HCT116 (cell line): ENCODE measurements at regions not wholly inside any gene's neighbourhood (a gene's known extent, or its start where the extent isn't known, plus 50 kb on each side); places are given as distances from the start of the nearest gene placed in this dataset.

Experiments
- CTCF ChIP-seq, 3 experiments: fragments of 200-600 bp in 1 of 3; sonication (generic) in 1 of 3; IDR thresholded peaks in 2 of 3; conservative IDR thresholded peaks in 1 of 3; 2 replicates each; pipeline ENCODE4 v1.5.1; 2012 to 2017; ENCODE audit warnings: low read depth in 2 of 3, low read length in 2 of 3, antibody characterized with exemption in 1 of 3, borderline replicate concordance in 1 of 3, control low read depth in 1 of 3, mild to moderate bottlenecking in 1 of 3, mixed read lengths in 1 of 3, mixed run types in 1 of 3, moderate library complexity in 1 of 3; ENCODE audit not compliant: insufficient read depth in 1 of 3
- SRF ChIP-seq: IDR thresholded peaks from 2 replicates; pipeline ENCODE4 v1.6.1; 2012; ENCODE audit warnings: low read depth

- TF ChIP-seq SRF (no peak), CTCF (IDR thresholded peaks at IDR 0.05 in 2 of 3, conservative IDR thresholded peaks at IDR 0.05 in 1 of 3; ENCODE audit: borderline replicate concordance in 1 of 3, insufficient read depth in 1 of 3, low read depth in 2 of 3, low read length in 2 of 3) (no peak)
Observed at GRCh38 chr3:106119614-106120082, 250.8 kb upstream of the CBLB start.
